ENCODE measurements at regions not wholly inside any gene's neighbourhood (a gene's known extent, or its start where the extent isn't known, plus 50 kb on each side); places are given as distances from the start of the nearest gene placed in this dataset.
A peak's percentile ranks its signal among the peaks of the same experiment; 100 is the strongest.

GRCh38 chr9:86557063-86557766 is 203.0 kb upstream of the TUT7 start:
- H3K36me3 ChIP-seq (replicated peaks), result no peaks in the 10 kb centered on the region
- in situ Hi-C loops (cut with HindIII; ENCODE audit: low pct_ligation_motif_present, low sequenced_read_pairs), result no loop called here
- no peak overlapping the region for H3K27ac ChIP-seq
- DNase-seq, result peak; percentile 82
- TF ChIP-seq, protein P1, sequence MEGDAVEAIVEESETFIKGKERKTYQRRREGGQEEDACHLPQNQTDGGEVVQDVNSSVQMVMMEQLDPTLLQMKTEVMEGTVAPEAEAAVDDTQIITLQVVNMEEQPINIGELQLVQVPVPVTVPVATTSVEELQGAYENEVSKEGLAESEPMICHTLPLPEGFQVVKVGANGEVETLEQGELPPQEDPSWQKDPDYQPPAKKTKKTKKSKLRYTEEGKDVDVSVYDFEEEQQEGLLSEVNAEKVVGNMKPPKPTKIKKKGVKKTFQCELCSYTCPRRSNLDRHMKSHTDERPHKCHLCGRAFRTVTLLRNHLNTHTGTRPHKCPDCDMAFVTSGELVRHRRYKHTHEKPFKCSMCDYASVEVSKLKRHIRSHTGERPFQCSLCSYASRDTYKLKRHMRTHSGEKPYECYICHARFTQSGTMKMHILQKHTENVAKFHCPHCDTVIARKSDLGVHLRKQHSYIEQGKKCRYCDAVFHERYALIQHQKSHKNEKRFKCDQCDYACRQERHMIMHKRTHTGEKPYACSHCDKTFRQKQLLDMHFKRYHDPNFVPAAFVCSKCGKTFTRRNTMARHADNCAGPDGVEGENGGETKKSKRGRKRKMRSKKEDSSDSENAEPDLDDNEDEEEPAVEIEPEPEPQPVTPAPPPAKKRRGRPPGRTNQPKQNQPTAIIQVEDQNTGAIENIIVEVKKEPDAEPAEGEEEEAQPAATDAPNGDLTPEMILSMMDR (IDR thresholded peaks at IDR 0.05; ENCODE audit: low read depth, low read length, missing control alignments), result no peak
- H3K4me3 ChIP-seq (ENCODE audit: low read depth, low read length), result no peak overlapping the region
- no peaks in the 10 kb centered on the region for H3K27me3 ChIP-seq (replicated peaks)

GRCh38 chr9:86555661-86556060 is 201.5 kb upstream of the TUT7 start:
- no peak overlapping the region for H3K27ac ChIP-seq
- DNase-seq, result no peak
- TF ChIP-seq, protein P1 (IDR thresholded peaks at IDR 0.05; ENCODE audit: low read depth, low read length, missing control alignments), result no peak

GRCh38 chr9:86550401-86550800 is 196.2 kb upstream of the TUT7 start:
- in situ Hi-C loops (cut with HindIII; ENCODE audit: low pct_ligation_motif_present, low sequenced_read_pairs), result no loop called here
- Histone ChIP-seq H3K4me3 (ENCODE audit: low read depth, low read length) (no peak overlapping the region), H3K27me3 (replicated peaks) (no peaks in the 10 kb centered on the region), H3K36me3 (replicated peaks) (no peaks in the 10 kb centered on the region), H3K27ac (no peak overlapping the region)
- no peak for DNase-seq
- TF ChIP-seq, protein P1 (IDR thresholded peaks at IDR 0.05; ENCODE audit: low read depth, low read length, missing control alignments), result no peak

More at GRCh38 chr9:86555661-86556060, 201.5 kb upstream of the TUT7 start:
- Histone ChIP-seq H3K27me3 (replicated peaks) (no peaks in the 10 kb centered on the region), H3K36me3 (replicated peaks) (no peaks in the 10 kb centered on the region), H3K4me3 (ENCODE audit: low read depth, low read length) (no peak overlapping the region)
- in situ Hi-C loops (cut with HindIII; ENCODE audit: low pct_ligation_motif_present, low sequenced_read_pairs), result no loop called here

DNA sequence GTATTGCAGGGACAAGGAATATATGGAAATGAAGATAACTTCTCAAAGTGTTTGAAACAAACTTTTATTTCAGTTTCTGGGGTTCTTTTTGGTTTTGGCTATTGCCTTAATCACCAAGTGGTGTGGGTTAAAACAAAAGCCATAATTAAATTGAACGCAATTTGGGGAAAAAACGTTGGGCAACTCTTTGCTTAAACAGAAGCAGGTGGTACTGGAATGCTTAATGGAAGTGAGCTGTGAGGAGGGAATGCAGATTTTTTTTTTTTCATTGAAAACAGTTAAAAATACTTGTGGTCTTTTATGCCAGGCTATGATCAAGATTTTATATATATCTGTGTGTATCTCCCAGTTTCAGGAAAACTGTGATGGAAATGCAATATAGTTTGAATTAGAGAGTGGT is 195.7 kb upstream of the TUT7 start:
- H3K36me3 ChIP-seq (replicated peaks), result no peaks in the 10 kb centered on the region
- in situ Hi-C loops (cut with HindIII; ENCODE audit: low pct_ligation_motif_present, low sequenced_read_pairs), result no loop called here
- TF ChIP-seq, protein P1 (IDR thresholded peaks at IDR 0.05; ENCODE audit: low read depth, low read length, missing control alignments), result no peak
- no peak for DNase-seq
- no peaks in the 10 kb centered on the region for H3K27me3 ChIP-seq (replicated peaks)
- H3K27ac ChIP-seq, result peak overlapping the region; percentile 13
- H3K4me3 ChIP-seq (ENCODE audit: low read depth, low read length), result no peak overlapping the region

DNA sequence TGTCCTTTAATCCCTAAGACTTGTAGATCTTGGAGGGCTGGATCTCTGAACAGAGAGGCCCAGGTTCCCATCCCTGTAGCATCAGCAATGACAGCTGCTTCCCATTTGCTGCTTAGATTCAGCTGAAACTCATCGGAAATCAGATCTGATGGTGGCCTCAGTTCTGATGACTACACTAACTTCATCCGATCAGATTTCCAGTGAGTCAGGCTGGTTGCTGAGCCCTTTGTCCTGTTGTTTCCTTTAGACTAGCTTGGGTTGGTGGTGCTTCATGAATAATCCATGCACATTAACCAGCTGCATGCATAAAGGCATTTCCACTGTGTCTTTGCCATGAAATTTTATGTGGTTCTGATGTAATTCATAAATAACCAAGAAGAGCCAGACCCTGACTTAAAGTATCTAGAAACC is 195.2 kb upstream of the TUT7 start:
- peak; percentile 84 for DNase-seq

More for the DNA sequence above, 195.2 kb upstream of the TUT7 start:
- H3K4me3 ChIP-seq (ENCODE audit: low read depth, low read length), result no peak overlapping the region
- TF ChIP-seq, protein P1 (IDR thresholded peaks at IDR 0.05; ENCODE audit: low read depth, low read length, missing control alignments), result no peak
- in situ Hi-C loops (cut with HindIII; ENCODE audit: low pct_ligation_motif_present, low sequenced_read_pairs), result no loop called here
- no peaks in the 10 kb centered on the region for H3K27me3 ChIP-seq (replicated peaks)
- H3K27ac ChIP-seq, result peak overlapping the region; percentile 13
- H3K36me3 ChIP-seq (replicated peaks), result no peaks in the 10 kb centered on the region
